ENCODE measurements at regions not wholly inside any gene's neighbourhood (a gene's known extent, or its start where the extent isn't known, plus 50 kb on each side); places are given as distances from the start of the nearest gene placed in this dataset.
"Not testable (repeated sequence)": the region's sequence is repeated elsewhere in the genome, so short reads cannot be mapped to it uniquely, and the experiment has no call there.

GRCh38 chr13:33401238-33401637 lies 115.7 kb upstream of the STARD13 start:
- Histone ChIP-seq H3K36me3 (ENCODE audit: control insufficient read depth, insufficient read depth, low read length) (no peaks in the 10 kb centered on the region), H3K4me1 (ENCODE audit: control insufficient read depth, insufficient read depth, low read length) (no peaks in the 10 kb centered on the region), H3K9ac (ENCODE audit: low read length) (no peak overlapping the region), H3K4me3 (ENCODE audit: low read length) (no peak overlapping the region), H3K27me3 (ENCODE audit: control insufficient read depth, insufficient read depth, low read length) (no peaks in the 10 kb centered on the region), H3K9me3 (ENCODE audit: control insufficient read depth, low read length) (no peaks in the 10 kb centered on the region)

GRCh38 chr13:33402975-33403374 lies 117.4 kb upstream of the STARD13 start:
- H3K4me1 ChIP-seq (ENCODE audit: control insufficient read depth, insufficient read depth, low read length), result no peaks in the 10 kb centered on the region
- no peak overlapping the region for H3K9ac ChIP-seq (ENCODE audit: low read length)
- no peaks in the 10 kb centered on the region for H3K9me3 ChIP-seq (ENCODE audit: control insufficient read depth, low read length)
- H3K27me3 ChIP-seq (ENCODE audit: control insufficient read depth, insufficient read depth, low read length), result no peaks in the 10 kb centered on the region
- no peak overlapping the region for H3K4me3 ChIP-seq (ENCODE audit: low read length)
- H3K36me3 ChIP-seq (ENCODE audit: control insufficient read depth, insufficient read depth, low read length), result no peaks in the 10 kb centered on the region

- Histone ChIP-seq H3K4me3 (ENCODE audit: low read length) (no peak overlapping the region), H3K27me3 (ENCODE audit: control insufficient read depth, insufficient read depth, low read length) (no peaks in the 10 kb centered on the region), H3K9me3 (ENCODE audit: control insufficient read depth, low read length) (no peaks in the 10 kb centered on the region), H3K4me1 (ENCODE audit: control insufficient read depth, insufficient read depth, low read length) (no peaks in the 10 kb centered on the region), H3K9ac (ENCODE audit: low read length) (no peak overlapping the region), H3K36me3 (ENCODE audit: control insufficient read depth, insufficient read depth, low read length) (no peaks in the 10 kb centered on the region)
Observed at GRCh38 chr13:33403807-33404362, 118.3 kb upstream of the STARD13 start.

- Histone ChIP-seq H3K4me3 (ENCODE audit: low read length) (no peak overlapping the region), H3K9me3 (ENCODE audit: control insufficient read depth, low read length) (no peaks in the 10 kb centered on the region), H3K9ac (ENCODE audit: low read length) (no peak overlapping the region), H3K36me3 (ENCODE audit: control insufficient read depth, insufficient read depth, low read length) (no peaks in the 10 kb centered on the region), H3K27me3 (ENCODE audit: control insufficient read depth, insufficient read depth, low read length) (no peaks in the 10 kb centered on the region), H3K4me1 (ENCODE audit: control insufficient read depth, insufficient read depth, low read length) (no peaks in the 10 kb centered on the region)
Observed at GRCh38 chr13:33405371-33405770, 119.8 kb upstream of the STARD13 start.

- Histone ChIP-seq H3K9ac (ENCODE audit: low read length) (no peak overlapping the region), H3K4me3 (ENCODE audit: low read length) (no peak overlapping the region), H3K36me3 (ENCODE audit: control insufficient read depth, insufficient read depth, low read length) (no peaks in the 10 kb centered on the region), H3K9me3 (ENCODE audit: control insufficient read depth, low read length) (no peaks in the 10 kb centered on the region), H3K27me3 (ENCODE audit: control insufficient read depth, insufficient read depth, low read length) (no peaks in the 10 kb centered on the region), H3K4me1 (ENCODE audit: control insufficient read depth, insufficient read depth, low read length) (no peaks in the 10 kb centered on the region)
Observed at GRCh38 chr13:33409673-33410510, 124.3 kb upstream of the STARD13 start.

- H3K9me3 ChIP-seq (ENCODE audit: control insufficient read depth, low read length), result no peaks in the 10 kb centered on the region
Observed at GRCh38 chr13:33410619-33411018, 125.1 kb upstream of the STARD13 start.

GRCh38 chr13:33411312-33411711 lies 125.8 kb upstream of the STARD13 start:
- H3K4me3 ChIP-seq (ENCODE audit: low read length), result no peak overlapping the region

More at GRCh38 chr13:33410619-33411018, 125.1 kb upstream of the STARD13 start:
- Histone ChIP-seq H3K4me1 (ENCODE audit: control insufficient read depth, insufficient read depth, low read length) (no peaks in the 10 kb centered on the region), H3K9ac (ENCODE audit: low read length) (no peak overlapping the region), H3K36me3 (ENCODE audit: control insufficient read depth, insufficient read depth, low read length) (no peaks in the 10 kb centered on the region), H3K4me3 (ENCODE audit: low read length) (no peak overlapping the region), H3K27me3 (ENCODE audit: control insufficient read depth, insufficient read depth, low read length) (no peaks in the 10 kb centered on the region)

GRCh38 chr13:33415822-33416221 lies 130.3 kb upstream of the STARD13 start:
- no peaks in the 10 kb centered on the region for H3K9me3 ChIP-seq (ENCODE audit: control insufficient read depth, low read length)
- no peaks in the 10 kb centered on the region for H3K27me3 ChIP-seq (ENCODE audit: control insufficient read depth, insufficient read depth, low read length)
- no peaks in the 10 kb centered on the region for H3K4me1 ChIP-seq (ENCODE audit: control insufficient read depth, insufficient read depth, low read length)
- no peak overlapping the region for H3K9ac ChIP-seq (ENCODE audit: low read length)
- H3K36me3 ChIP-seq (ENCODE audit: control insufficient read depth, insufficient read depth, low read length), result no peaks in the 10 kb centered on the region
- H3K4me3 ChIP-seq (ENCODE audit: low read length), result no peak overlapping the region

More at GRCh38 chr13:33411312-33411711, 125.8 kb upstream of the STARD13 start:
- Histone ChIP-seq H3K9ac (ENCODE audit: low read length) (no peak overlapping the region), H3K27me3 (ENCODE audit: control insufficient read depth, insufficient read depth, low read length) (no peaks in the 10 kb centered on the region), H3K9me3 (ENCODE audit: control insufficient read depth, low read length) (no peaks in the 10 kb centered on the region), H3K4me1 (ENCODE audit: control insufficient read depth, insufficient read depth, low read length) (no peaks in the 10 kb centered on the region), H3K36me3 (ENCODE audit: control insufficient read depth, insufficient read depth, low read length) (no peaks in the 10 kb centered on the region)

GRCh38 chr13:33418224-33418953 lies 132.8 kb upstream of the STARD13 start:
- H3K36me3 ChIP-seq (ENCODE audit: control insufficient read depth, insufficient read depth, low read length); H3K27me3 ChIP-seq (ENCODE audit: control insufficient read depth, insufficient read depth, low read length); H3K9me3 ChIP-seq (ENCODE audit: control insufficient read depth, low read length); H3K4me1 ChIP-seq (ENCODE audit: control insufficient read depth, insufficient read depth, low read length); H3K9ac ChIP-seq (ENCODE audit: low read length); H3K4me3 ChIP-seq (ENCODE audit: low read length): not testable (repeated sequence)

- H3K4me1 ChIP-seq (ENCODE audit: control insufficient read depth, insufficient read depth, low read length); H3K36me3 ChIP-seq (ENCODE audit: control insufficient read depth, insufficient read depth, low read length); H3K27me3 ChIP-seq (ENCODE audit: control insufficient read depth, insufficient read depth, low read length); H3K9me3 ChIP-seq (ENCODE audit: control insufficient read depth, low read length); H3K4me3 ChIP-seq (ENCODE audit: low read length); H3K9ac ChIP-seq (ENCODE audit: low read length): not testable (repeated sequence)
Observed at GRCh38 chr13:33420117-33420516, 134.6 kb upstream of the STARD13 start.

- H3K4me3 ChIP-seq (ENCODE audit: low read length), result no peak overlapping the region
- no peaks in the 10 kb centered on the region for H3K4me1 ChIP-seq (ENCODE audit: control insufficient read depth, insufficient read depth, low read length)
- H3K36me3 ChIP-seq (ENCODE audit: control insufficient read depth, insufficient read depth, low read length), result no peaks in the 10 kb centered on the region
Observed at GRCh38 chr13:33426131-33426530, 140.6 kb upstream of the STARD13 start.

GRCh38 chr13:33433316-33433715 lies 147.8 kb upstream of the STARD13 start:
- Histone ChIP-seq H3K9me3 (ENCODE audit: control insufficient read depth, low read length) (no peaks in the 10 kb centered on the region), H3K4me3 (ENCODE audit: low read length) (no peak overlapping the region), H3K9ac (ENCODE audit: low read length) (no peak overlapping the region), H3K4me1 (ENCODE audit: control insufficient read depth, insufficient read depth, low read length) (no peaks in the 10 kb centered on the region), H3K27me3 (ENCODE audit: control insufficient read depth, insufficient read depth, low read length) (no peaks in the 10 kb centered on the region), H3K36me3 (ENCODE audit: control insufficient read depth, insufficient read depth, low read length) (no peaks in the 10 kb centered on the region)

More at GRCh38 chr13:33426131-33426530, 140.6 kb upstream of the STARD13 start:
- H3K9ac ChIP-seq (ENCODE audit: low read length), result no peak overlapping the region
- H3K9me3 ChIP-seq (ENCODE audit: control insufficient read depth, low read length), result no peaks in the 10 kb centered on the region
- no peaks in the 10 kb centered on the region for H3K27me3 ChIP-seq (ENCODE audit: control insufficient read depth, insufficient read depth, low read length)

Data from mucosa of stomach (tissue), 1 donor.